ENCODE measurements at regions not wholly inside any gene's neighbourhood (a gene's known extent, or its start where the extent isn't known, plus 50 kb on each side); places are given as distances from the start of the nearest gene placed in this dataset.

DNA sequence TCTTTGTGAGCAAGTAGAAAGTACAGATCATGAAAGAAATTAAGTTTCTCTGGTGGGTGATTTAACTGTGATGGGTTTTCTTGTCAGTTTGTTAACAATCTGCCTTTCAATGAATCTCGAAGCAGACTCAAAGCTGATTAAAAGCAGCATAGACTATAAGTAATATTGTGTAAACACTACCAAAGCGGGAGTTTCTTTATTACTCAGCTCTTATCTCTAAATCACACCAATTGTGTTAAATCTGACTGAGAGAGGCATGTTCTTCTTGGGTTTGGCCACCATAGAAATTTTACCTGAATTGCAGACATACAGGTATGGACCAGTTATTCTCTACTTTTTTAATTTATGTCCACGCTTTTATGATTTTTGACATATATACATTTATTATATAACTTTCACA lies 65.2 kb downstream of the DKK1 start:
- Histone ChIP-seq H3F3A (ENCODE audit: control insufficient read depth, insufficient read depth) (no peaks in the 10 kb centered on the region), H3K27me3 (ENCODE audit: control insufficient read depth, low read length) (no peaks in the 10 kb centered on the region), H3K4me2 (ENCODE audit: low read length) (peak overlapping the region; percentile 68), H3K9me2 (replicated peaks; ENCODE audit: control insufficient read depth, low read length) (no peaks in the 10 kb centered on the region), H3K9me3 (ENCODE audit: control insufficient read depth, insufficient read depth, low read length) (no peaks in the 10 kb centered on the region), H3K27ac (ENCODE audit: low read depth, low read length) (peak overlapping the region; percentile 26), H4K20me1 (ENCODE audit: control insufficient read depth, insufficient read depth, low read depth, low read length) (no peaks in the 10 kb centered on the region), H3K36me3 (ENCODE audit: control insufficient read depth, low read length) (no peaks in the 10 kb centered on the region), H3K4me3 (ENCODE audit: low read length) (peak overlapping the region; percentile 57), H3K79me2 (ENCODE audit: control insufficient read depth, low read length) (no peaks in the 10 kb centered on the region), H3K4me1 (ENCODE audit: control insufficient read depth, low read length) (peaks cover 21% of the 10 kb centered on the region)
- TF ChIP-seq EZH2phosphoT487 (IDR thresholded peaks at IDR 0.05; ENCODE audit: borderline replicate concordance, low read length) (no peak), CTCF (IDR thresholded peaks at IDR 0.05; ENCODE audit: low read depth, low read length, poor library complexity, severe bottlenecking) (no peak)

DNA sequence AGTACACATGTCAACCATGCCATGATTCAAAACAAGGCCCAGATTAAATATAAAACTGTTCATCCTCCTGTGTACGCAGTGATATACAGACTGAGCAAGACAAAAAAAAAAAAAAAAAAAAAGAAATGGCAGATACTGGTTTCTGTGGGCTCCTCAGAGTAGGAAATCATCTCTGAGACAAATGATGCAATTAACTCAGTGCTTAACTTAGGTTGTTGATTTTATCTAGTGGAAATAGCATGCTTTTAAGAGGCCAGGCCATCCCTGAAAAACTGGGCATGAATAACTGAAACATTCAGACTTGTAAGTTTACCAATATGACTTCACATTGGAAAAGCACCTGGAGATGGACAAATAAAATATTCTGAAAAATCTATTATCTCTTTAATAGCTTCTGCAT lies 69.0 kb downstream of the DKK1 start:
- Histone ChIP-seq H3F3A (ENCODE audit: control insufficient read depth, insufficient read depth) (no peaks in the 10 kb centered on the region), H3K36me3 (ENCODE audit: control insufficient read depth, low read length) (no peaks in the 10 kb centered on the region), H3K9me3 (ENCODE audit: control insufficient read depth, insufficient read depth, low read length) (no peaks in the 10 kb centered on the region), H3K79me2 (ENCODE audit: control insufficient read depth, low read length) (no peaks in the 10 kb centered on the region), H3K9me2 (replicated peaks; ENCODE audit: control insufficient read depth, low read length) (no peaks in the 10 kb centered on the region), H4K20me1 (ENCODE audit: control insufficient read depth, insufficient read depth, low read depth, low read length) (no peaks in the 10 kb centered on the region), H3K27me3 (ENCODE audit: control insufficient read depth, low read length) (no peaks in the 10 kb centered on the region), H3K4me1 (ENCODE audit: control insufficient read depth, low read length) (peaks cover 18% of the 10 kb centered on the region), H3K4me3 (ENCODE audit: low read length) (no peak overlapping the region), H3K27ac (ENCODE audit: low read depth, low read length) (no peak overlapping the region), H3K4me2 (ENCODE audit: low read length) (no peak overlapping the region)
- no peak for TF ChIP-seq EZH2phosphoT487 (IDR thresholded peaks at IDR 0.05; ENCODE audit: borderline replicate concordance, low read length)
- TF ChIP-seq CTCF (IDR thresholded peaks at IDR 0.05; ENCODE audit: low read depth, low read length, poor library complexity, severe bottlenecking): no peak

GRCh38 chr10:52387744-52388143 lies 73.7 kb downstream of the DKK1 start:
- no peak overlapping the region for H3K4me3 ChIP-seq (ENCODE audit: low read length)
- H3K4me1 ChIP-seq (ENCODE audit: control insufficient read depth, low read length): peaks cover 5% of the 10 kb centered on the region
- no peaks in the 10 kb centered on the region for H3K27me3 ChIP-seq (ENCODE audit: control insufficient read depth, low read length)
- H3K9me2 ChIP-seq (replicated peaks; ENCODE audit: control insufficient read depth, low read length): no peaks in the 10 kb centered on the region; the same call in 1 of the 2 replicates
- no peaks in the 10 kb centered on the region for H4K20me1 ChIP-seq (ENCODE audit: control insufficient read depth, insufficient read depth, low read depth, low read length)
- no peak overlapping the region for H3K27ac ChIP-seq (ENCODE audit: low read depth, low read length)
- TF ChIP-seq CTCF (IDR thresholded peaks at IDR 0.05; ENCODE audit: low read depth, low read length, poor library complexity, severe bottlenecking) (no peak), EZH2phosphoT487 (IDR thresholded peaks at IDR 0.05; ENCODE audit: borderline replicate concordance, low read length) (no peak)
- no peaks in the 10 kb centered on the region for H3K79me2 ChIP-seq (ENCODE audit: control insufficient read depth, low read length)
- no peaks in the 10 kb centered on the region for H3K36me3 ChIP-seq (ENCODE audit: control insufficient read depth, low read length)
- H3F3A ChIP-seq (ENCODE audit: control insufficient read depth, insufficient read depth): no peaks in the 10 kb centered on the region
- H3K4me2 ChIP-seq (ENCODE audit: low read length): no peak overlapping the region
- H3K9me3 ChIP-seq (ENCODE audit: control insufficient read depth, insufficient read depth, low read length): no peaks in the 10 kb centered on the region

DNA sequence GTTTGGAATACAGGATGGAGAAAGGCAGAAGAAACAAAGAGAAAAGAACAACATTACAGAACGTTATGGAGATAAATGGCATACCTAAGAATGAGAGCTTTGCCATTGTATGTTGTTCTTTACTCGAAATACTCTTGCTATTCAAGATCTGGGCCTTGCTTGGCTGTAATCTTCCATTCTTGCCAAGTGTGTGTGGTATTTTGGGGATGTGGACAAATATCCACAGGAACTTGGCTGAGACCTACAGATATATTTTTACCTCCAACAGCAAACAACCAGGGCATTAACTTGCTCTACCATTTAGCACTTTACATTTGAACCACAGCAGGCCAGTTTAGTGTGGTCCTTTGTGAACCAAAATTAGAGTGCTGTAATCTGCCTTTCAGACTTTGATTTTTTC lies 76.3 kb downstream of the DKK1 start:
- TF ChIP-seq EZH2phosphoT487 (IDR thresholded peaks at IDR 0.05; ENCODE audit: borderline replicate concordance, low read length): no peak
- TF ChIP-seq CTCF (IDR thresholded peaks at IDR 0.05; ENCODE audit: low read depth, low read length, poor library complexity, severe bottlenecking): no peak
- H3K4me2 ChIP-seq (ENCODE audit: low read length): no peak overlapping the region
- no peak overlapping the region for H3K27ac ChIP-seq (ENCODE audit: low read depth, low read length)
- H3K9me3 ChIP-seq (ENCODE audit: control insufficient read depth, insufficient read depth, low read length): no peaks in the 10 kb centered on the region
- H3K79me2 ChIP-seq (ENCODE audit: control insufficient read depth, low read length): no peaks in the 10 kb centered on the region
- no peaks in the 10 kb centered on the region for H3F3A ChIP-seq (ENCODE audit: control insufficient read depth, insufficient read depth)
- no peak overlapping the region for H3K4me3 ChIP-seq (ENCODE audit: low read length)
- H3K36me3 ChIP-seq (ENCODE audit: control insufficient read depth, low read length): no peaks in the 10 kb centered on the region
- H3K27me3 ChIP-seq (ENCODE audit: control insufficient read depth, low read length): no peaks in the 10 kb centered on the region
- H3K9me2 ChIP-seq (replicated peaks; ENCODE audit: control insufficient read depth, low read length): no peaks in the 10 kb centered on the region; the same call in 1 of the 2 replicates
- peaks cover 12% of the 10 kb centered on the region for H3K4me1 ChIP-seq (ENCODE audit: control insufficient read depth, low read length)
- H4K20me1 ChIP-seq (ENCODE audit: control insufficient read depth, insufficient read depth, low read depth, low read length): no peaks in the 10 kb centered on the region

Measured in DOHH2 (cell line).